Skeletal muscle tissue (tissue), 3 donors: ENCODE measurements at regions not wholly inside any gene's neighbourhood (a gene's known extent, or its start where the extent isn't known, plus 50 kb on each side); places are given as distances from the start of the nearest gene placed in this dataset.

Experiments used
- H3K27ac ChIP-seq: one replicate; pipeline ENCODE4 v1.7.0; 2013; ENCODE audit warnings: mild to moderate bottlenecking, low read depth, low read length, inconsistent platforms
- H3K27me3 ChIP-seq, 3 donors: one replicate each; pipeline ENCODE4 v1.7.0; 2013; ENCODE audit warnings: low read length in 3 of 3; ENCODE audit not compliant: control insufficient read depth in 3 of 3, insufficient read depth in 3 of 3
- H3K36me3 ChIP-seq, 3 donors: one replicate each; pipeline ENCODE4 v1.7.0; 2013; ENCODE audit warnings: low read length in 3 of 3; ENCODE audit not compliant: control insufficient read depth in 3 of 3, insufficient read depth in 3 of 3
- H3K4me1 ChIP-seq, 3 donors: one replicate each; pipeline ENCODE4 v1.7.0; 2013; ENCODE audit warnings: low read length in 3 of 3, mild to moderate bottlenecking in 3 of 3; ENCODE audit not compliant: control insufficient read depth in 3 of 3, insufficient read depth in 3 of 3
- H3K4me3 ChIP-seq, 3 donors: one replicate each; pipeline ENCODE4 v1.7.0; 2013; ENCODE audit warnings: low read length in 3 of 3
- H3K9ac ChIP-seq, 3 donors: one replicate each; pipeline ENCODE4 v1.7.0; 2013; ENCODE audit warnings: low read length in 3 of 3, mild to moderate bottlenecking in 3 of 3, moderate library complexity in 2 of 3, low read depth in 1 of 3
- H3K9me3 ChIP-seq, 3 donors: one replicate each; pipeline ENCODE4 v1.7.0; 2013; ENCODE audit warnings: low read length in 3 of 3; ENCODE audit not compliant: control insufficient read depth in 3 of 3
- donor health status: Osteomylitis.

DNA sequence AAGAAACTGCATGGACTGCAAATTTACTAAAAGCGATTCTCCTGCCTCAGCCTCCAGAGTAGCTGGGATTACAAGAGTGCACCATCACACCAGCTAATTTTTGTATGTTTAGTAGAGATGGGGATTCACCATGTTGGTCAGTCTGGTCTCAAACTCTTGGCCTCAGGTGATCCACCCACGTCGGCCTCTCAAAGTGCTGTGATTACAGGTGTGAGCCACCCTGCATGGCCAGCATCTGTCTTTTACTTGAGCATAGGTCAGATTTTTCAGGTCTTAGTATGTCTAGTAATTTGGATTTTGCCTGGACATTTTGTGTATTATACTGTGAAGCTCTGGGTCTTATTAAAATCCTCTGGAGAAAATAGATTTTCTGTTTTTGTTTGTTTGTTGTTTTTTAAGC, 277.8 kb upstream of the VLDLR start:
- no peaks in the 10 kb centered on the region for H3K36me3 ChIP-seq
- no peaks in the 10 kb centered on the region for H3K9me3 ChIP-seq
- H3K4me3 ChIP-seq, result no peak overlapping the region
- no peaks in the 10 kb centered on the region for H3K27me3 ChIP-seq
- H3K27ac ChIP-seq, result no peak overlapping the region
- peaks cover 4 to 8% (median 6%) of the 10 kb centered on the region in 3 donors for H3K4me1 ChIP-seq
- no peak overlapping the region for H3K9ac ChIP-seq

GRCh38 chr9:2344436-2344835, 277.2 kb upstream of the VLDLR start:
- Histone ChIP-seq H3K9me3 (no peaks in the 10 kb centered on the region), H3K27me3 (no peaks in the 10 kb centered on the region), H3K27ac (no peak overlapping the region), H3K4me1 (peaks cover 4 to 8% (median 6%) of the 10 kb centered on the region in 3 donors), H3K9ac (no peak overlapping the region), H3K36me3 (no peaks in the 10 kb centered on the region), H3K4me3 (no peak overlapping the region)

GRCh38 chr9:2345013-2345412, 276.6 kb upstream of the VLDLR start:
- H3K27ac ChIP-seq, result no peak overlapping the region
- no peaks in the 10 kb centered on the region for H3K36me3 ChIP-seq
- no peaks in the 10 kb centered on the region for H3K27me3 ChIP-seq
- peaks cover 4 to 8% (median 6%) of the 10 kb centered on the region in 3 donors for H3K4me1 ChIP-seq
- H3K9me3 ChIP-seq, result no peaks in the 10 kb centered on the region
- no peak overlapping the region for H3K9ac ChIP-seq
- H3K4me3 ChIP-seq, result no peak overlapping the region

DNA sequence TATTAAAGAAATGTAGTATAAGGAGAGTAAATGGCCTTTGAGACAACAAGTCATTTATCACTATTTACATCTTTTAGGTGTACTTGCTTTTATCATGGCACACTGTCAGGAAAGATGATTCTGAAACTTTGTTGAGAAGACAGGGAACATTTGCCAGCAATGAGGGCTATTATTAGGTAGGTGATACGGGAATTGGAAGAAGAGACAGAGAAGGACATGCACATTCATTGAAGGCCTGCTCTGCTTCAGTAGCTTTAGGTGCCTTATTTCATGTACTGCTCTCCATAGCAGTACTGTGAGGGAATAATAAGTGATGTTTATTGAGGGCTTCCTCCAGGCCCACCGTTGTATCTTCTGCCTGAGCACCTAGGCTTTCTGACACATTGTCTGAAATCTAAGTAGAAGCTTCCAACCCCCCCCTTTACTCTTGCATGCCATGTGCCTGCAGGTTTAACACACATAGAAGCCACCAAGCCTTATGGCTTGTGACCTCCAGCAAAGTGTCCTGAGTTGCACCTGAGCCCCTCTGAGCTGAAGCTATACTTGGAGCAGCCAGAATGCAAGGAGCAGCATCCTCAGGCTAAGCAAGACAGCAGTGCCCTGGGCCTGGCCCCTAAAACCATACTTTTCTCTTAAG, 275.2 kb upstream of the VLDLR start:
- H3K9me3 ChIP-seq, result no peaks in the 10 kb centered on the region
- H3K9ac ChIP-seq, result no peak overlapping the region
- H3K27ac ChIP-seq, result peak overlapping the region; percentile 7
- no peak overlapping the region for H3K4me3 ChIP-seq
- H3K4me1 ChIP-seq, result peaks cover 4 to 8% (median 6%) of the 10 kb centered on the region in 3 donors
- no peaks in the 10 kb centered on the region for H3K27me3 ChIP-seq
- no peaks in the 10 kb centered on the region for H3K36me3 ChIP-seq

- no peaks in the 10 kb centered on the region for H3K27me3 ChIP-seq
- no peak overlapping the region for H3K4me3 ChIP-seq
- H3K9me3 ChIP-seq, result no peaks in the 10 kb centered on the region
- no peak overlapping the region for H3K9ac ChIP-seq
- no peaks in the 10 kb centered on the region for H3K36me3 ChIP-seq
- peaks cover 4 to 6% (median 5%) of the 10 kb centered on the region in 3 donors for H3K4me1 ChIP-seq
- no peak overlapping the region for H3K27ac ChIP-seq
Measured at GRCh38 chr9:2351324-2351723, 270.3 kb upstream of the VLDLR start.

DNA sequence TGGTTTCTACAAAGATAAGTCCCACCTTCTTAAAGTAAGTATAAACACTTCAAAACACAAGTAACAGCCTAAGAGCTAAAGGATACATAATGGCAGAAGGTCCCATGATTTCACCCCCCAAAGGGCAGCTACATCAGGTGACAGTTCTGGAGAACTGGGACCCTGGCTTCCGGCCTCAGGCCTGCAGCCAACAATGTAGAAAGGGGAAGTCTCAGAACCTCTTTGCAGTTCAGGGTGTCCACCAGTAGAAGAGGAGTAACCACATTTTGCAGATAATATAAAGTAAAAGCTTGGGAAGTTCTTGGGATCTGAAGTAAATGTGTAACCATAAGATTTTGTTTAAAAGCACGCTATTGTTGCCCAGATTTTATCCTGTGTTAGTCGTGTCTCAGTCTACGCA, 267.4 kb upstream of the VLDLR start:
- Histone ChIP-seq H3K36me3 (no peaks in the 10 kb centered on the region), H3K9ac (no peak overlapping the region), H3K9me3 (no peaks in the 10 kb centered on the region), H3K4me3 (no peak overlapping the region), H3K27me3 (no peaks in the 10 kb centered on the region), H3K4me1 (no peaks in the 10 kb centered on the region), H3K27ac (no peak overlapping the region)

- no peaks in the 10 kb centered on the region for H3K9me3 ChIP-seq
Measured at GRCh38 chr9:2354856-2355696, 266.5 kb upstream of the VLDLR start.

GRCh38 chr9:2355697-2355983, 265.9 kb upstream of the VLDLR start:
- Histone ChIP-seq H3K9me3 (no peaks in the 10 kb centered on the region), H3K27ac (no peak overlapping the region), H3K27me3 (no peaks in the 10 kb centered on the region), H3K9ac (no peak overlapping the region), H3K4me3 (no peak overlapping the region), H3K4me1 (no peaks in the 10 kb centered on the region), H3K36me3 (no peaks in the 10 kb centered on the region)

More at GRCh38 chr9:2354856-2355696, 266.5 kb upstream of the VLDLR start:
- Histone ChIP-seq H3K9ac (no peak overlapping the region), H3K4me3 (no peak overlapping the region), H3K27me3 (no peaks in the 10 kb centered on the region), H3K4me1 (no peaks in the 10 kb centered on the region), H3K27ac (no peak overlapping the region), H3K36me3 (no peaks in the 10 kb centered on the region)

GRCh38 chr9:2356041-2356790, 265.4 kb upstream of the VLDLR start:
- Histone ChIP-seq H3K27me3 (no peaks in the 10 kb centered on the region), H3K9ac (no peak overlapping the region), H3K9me3 (no peaks in the 10 kb centered on the region), H3K4me1 (no peaks in the 10 kb centered on the region), H3K4me3 (no peak overlapping the region), H3K36me3 (no peaks in the 10 kb centered on the region), H3K27ac (no peak overlapping the region)

DNA sequence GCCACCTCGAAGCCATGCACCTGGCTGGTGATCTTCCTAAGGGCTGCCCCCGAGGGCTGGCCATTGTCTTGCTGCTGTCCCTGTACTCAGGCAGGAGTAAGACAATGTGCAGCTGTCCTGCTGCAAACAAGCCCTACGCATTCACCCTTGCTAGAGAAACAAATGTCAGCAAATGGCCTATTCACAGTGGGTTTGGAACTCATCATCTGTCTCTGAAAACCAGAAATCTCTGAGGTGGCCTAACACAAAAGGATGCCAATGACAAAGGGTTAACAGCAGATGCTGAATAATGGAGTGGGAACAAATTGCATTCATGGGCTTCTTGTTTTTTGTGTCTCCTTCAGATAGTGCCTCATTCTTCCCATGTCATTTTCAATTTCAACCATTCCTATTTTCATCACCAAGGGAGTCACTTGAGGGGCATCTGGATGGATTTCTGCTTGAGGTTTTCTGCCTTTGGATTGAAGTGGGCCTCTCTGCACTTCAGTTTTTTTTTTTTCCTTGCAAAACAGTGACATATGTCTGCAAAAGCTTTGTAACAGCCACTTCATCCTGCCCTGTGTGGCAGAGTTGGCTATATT, 261.6 kb upstream of the VLDLR start:
- Histone ChIP-seq H3K9me3 (no peaks in the 10 kb centered on the region), H3K27ac (no peak overlapping the region), H3K4me1 (no peaks in the 10 kb centered on the region), H3K4me3 (no peak overlapping the region), H3K9ac (no peak overlapping the region), H3K36me3 (no peaks in the 10 kb centered on the region), H3K27me3 (no peaks in the 10 kb centered on the region)
